Renal cortex interstitium (tissue), 11 donors: ENCODE measurements at regions not wholly inside any gene's neighbourhood (a gene's known extent, or its start where the extent isn't known, plus 50 kb on each side); places are given as distances from the start of the nearest gene placed in this dataset.

ENCODE experiments used
- DNase-seq, 11 donors: peaks; one replicate each; pipeline ENCODE4 v3.0.0-alpha.2; 2013; ENCODE audit warnings: low read depth in 9 of 11, low spot score in 4 of 11; ENCODE audit errors: extremely low read depth in 1 of 11

GRCh38 chr7:19401461-19401860 is 256.2 kb upstream of the FERD3L start:
- DNase-seq = no peak

- DNase-seq = no peak
Observed at GRCh38 chr7:19400758-19401254, 255.6 kb upstream of the FERD3L start.

- no peak for DNase-seq
Observed at GRCh38 chr7:19397911-19398310, 252.7 kb upstream of the FERD3L start.

GRCh38 chr7:19392246-19392645 is 247.0 kb upstream of the FERD3L start:
- DNase-seq = no peak

- DNase-seq = no peak
Observed at GRCh38 chr7:19390795-19391194, 245.6 kb upstream of the FERD3L start.

- DNase-seq = peak in 1 of 11 donors; percentile 4
Observed at GRCh38 chr7:19381321-19381720, 236.1 kb upstream of the FERD3L start.

GRCh38 chr7:19378345-19378714 is 233.1 kb upstream of the FERD3L start:
- DNase-seq = no peak

GRCh38 chr7:19377611-19378344 is 232.6 kb upstream of the FERD3L start:
- DNase-seq = peak in 9 of 11 donors; percentile 7 to 39 (median 23)

- no peak for DNase-seq
Observed at GRCh38 chr7:19376538-19376937, 231.3 kb upstream of the FERD3L start.

- DNase-seq = no peak
Observed at GRCh38 chr7:19375976-19376375, 230.8 kb upstream of the FERD3L start.

- no peak for DNase-seq
Observed at GRCh38 chr7:19373334-19373733, 228.1 kb upstream of the FERD3L start.

- DNase-seq = no peak
Observed at GRCh38 chr7:19369806-19370205, 224.6 kb upstream of the FERD3L start.

- no peak for DNase-seq
Observed at GRCh38 chr7:19369182-19369581, 224.0 kb upstream of the FERD3L start.

GRCh38 chr7:19368491-19368925 is 223.3 kb upstream of the FERD3L start:
- DNase-seq = no peak

GRCh38 chr7:19364950-19365349 is 219.7 kb upstream of the FERD3L start:
- DNase-seq = no peak

GRCh38 chr7:19362099-19362498 is 216.9 kb upstream of the FERD3L start:
- DNase-seq = no peak

- DNase-seq = no peak
Observed at GRCh38 chr7:19353180-19353579, 208.0 kb upstream of the FERD3L start.

- DNase-seq = no peak
Observed at GRCh38 chr7:19352305-19352695, 207.1 kb upstream of the FERD3L start.

- no peak for DNase-seq
Observed at GRCh38 chr7:19351341-19352304, 206.4 kb upstream of the FERD3L start.

GRCh38 chr7:19339512-19339911 is 194.3 kb upstream of the FERD3L start:
- no peak for DNase-seq
